SK-N-MC (cell line): ENCODE measurements at regions not wholly inside any gene's neighbourhood (a gene's known extent, or its start where the extent isn't known, plus 50 kb on each side); places are given as distances from the start of the nearest gene placed in this dataset.
"Not testable (repeated sequence)": the region's sequence is repeated elsewhere in the genome, so short reads cannot be mapped to it uniquely, and the experiment has no call there.

Experiments used
- DNase-seq: peaks from one replicate; pipeline ENCODE4 v3.0.0-alpha.2; 2011; ENCODE audit warnings: low read depth, low spot score
- H3K27ac ChIP-seq: fragments of 200-600 bp; sonication (generic); 2 replicates; pipeline ENCODE4 v1.5.1; 2016; ENCODE audit warnings: mixed run types
- H3K36me3 ChIP-seq: fragments of 200-600 bp; sonication (generic); 2 replicates; pipeline ENCODE4 v1.6.1; 2017; ENCODE audit warnings: antibody characterized with exemption, low read length, mixed read lengths; ENCODE audit not compliant: insufficient read depth
- H3K4me3 ChIP-seq: fragments of 200-600 bp; sonication (generic); 2 replicates; pipeline ENCODE4 v1.5.1; 2016
- H3K9ac ChIP-seq: fragments of 200-600 bp; sonication (generic); 2 replicates; pipeline ENCODE4 v1.8.0; 2017; ENCODE audit warnings: mixed run types, mixed read lengths; ENCODE audit not compliant: insufficient read length
- H3K9me3 ChIP-seq: fragments of 200-600 bp; sonication (generic); 2 replicates; pipeline ENCODE4 v1.6.1; 2017; ENCODE audit warnings: low read depth, mild to moderate bottlenecking, antibody characterized with exemption, low read length, moderate library complexity, mixed read lengths

DNA sequence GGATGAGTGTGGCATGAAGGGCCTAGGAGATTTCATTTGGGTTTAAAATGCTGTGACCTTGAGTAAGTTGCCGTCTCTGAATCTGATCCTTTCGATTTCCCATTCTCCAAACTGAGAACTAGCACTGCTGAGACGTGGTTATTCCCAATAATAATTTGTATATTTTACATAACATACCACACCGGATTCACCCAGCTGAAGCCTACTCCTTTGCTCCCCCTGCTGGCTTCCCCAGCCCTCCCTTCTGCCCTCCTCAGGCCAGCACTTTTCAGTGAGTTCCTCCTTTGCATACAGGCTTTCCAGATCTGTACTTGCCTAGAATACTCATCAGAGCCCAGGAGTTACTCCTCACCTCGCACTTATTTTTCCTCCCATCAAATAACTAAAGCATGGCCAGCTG, 255.1 kb downstream of the OR4F29 start:
- H3K4me3 ChIP-seq, H3K27ac ChIP-seq, H3K9ac ChIP-seq, H3K9me3 ChIP-seq, H3K36me3 ChIP-seq, DNase-seq: not testable (repeated sequence)

DNA sequence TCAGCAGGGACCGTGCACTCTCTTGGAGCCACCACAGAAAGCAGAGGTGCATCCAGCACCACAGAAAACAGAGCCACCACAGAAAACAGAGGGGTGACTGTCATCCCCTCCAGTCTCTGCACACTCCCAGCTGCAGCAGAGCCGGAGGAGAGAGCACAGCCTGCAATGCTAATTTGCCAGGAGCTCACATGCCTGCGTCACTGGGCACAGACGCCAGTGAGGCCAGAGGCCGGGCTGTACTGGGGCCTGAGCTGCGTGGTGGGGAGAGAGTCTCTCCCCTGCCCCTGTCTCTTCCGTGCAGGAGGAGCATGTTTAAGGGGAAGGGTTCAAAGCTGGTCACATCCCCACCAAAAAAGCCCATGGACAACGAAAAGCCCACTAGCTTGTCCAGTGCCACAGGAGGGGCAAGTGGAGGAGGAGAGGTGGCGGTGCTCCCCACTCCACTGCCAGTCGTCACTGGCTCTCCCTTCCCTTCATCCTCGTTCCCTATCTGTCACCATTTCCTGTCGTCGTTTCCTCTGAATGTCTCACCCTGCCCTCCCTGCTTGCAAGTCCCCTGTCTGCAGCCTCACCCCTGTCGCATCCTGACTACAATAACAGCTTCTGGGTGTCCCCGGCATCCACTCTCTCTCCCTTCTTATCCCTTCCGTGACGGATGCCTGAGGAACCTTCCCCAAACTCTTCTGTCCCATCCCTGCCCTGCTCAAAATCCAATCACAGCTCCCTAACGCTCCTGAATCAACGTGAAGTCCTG, 260.0 kb downstream of the OR4F29 start:
- DNase-seq, H3K9me3 ChIP-seq, H3K9ac ChIP-seq, H3K4me3 ChIP-seq, H3K36me3 ChIP-seq: not testable (repeated sequence)
- peak overlapping the region; percentile 91; the same call in 1 of the 2 replicates for H3K27ac ChIP-seq

DNA sequence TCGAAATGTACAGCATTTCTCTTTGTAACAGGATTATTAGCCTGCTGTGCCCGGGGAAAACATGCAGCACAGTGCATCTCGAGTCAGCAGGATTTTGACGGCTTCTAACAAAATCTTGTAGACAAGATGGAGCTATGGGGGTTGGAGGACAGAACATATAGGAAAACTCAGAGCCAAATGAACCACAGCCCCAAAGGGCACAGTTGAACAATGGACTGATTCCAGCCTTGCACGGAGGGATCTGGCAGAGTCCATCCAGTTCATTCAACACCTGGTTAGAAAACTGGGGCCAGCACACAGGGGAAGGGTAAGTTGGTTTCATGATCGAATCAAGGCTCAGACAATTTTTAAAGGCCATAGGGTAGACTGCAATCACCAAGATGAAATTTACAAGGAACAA, 260.8 kb downstream of the OR4F29 start:
- Histone ChIP-seq H3K27ac (peak overlapping the region; percentile 91), H3K4me3 (peak overlapping the region; percentile 56; the same call in 1 of the 2 replicates)
- not testable (repeated sequence) for H3K9ac ChIP-seq, H3K9me3 ChIP-seq, DNase-seq, H3K36me3 ChIP-seq

DNA sequence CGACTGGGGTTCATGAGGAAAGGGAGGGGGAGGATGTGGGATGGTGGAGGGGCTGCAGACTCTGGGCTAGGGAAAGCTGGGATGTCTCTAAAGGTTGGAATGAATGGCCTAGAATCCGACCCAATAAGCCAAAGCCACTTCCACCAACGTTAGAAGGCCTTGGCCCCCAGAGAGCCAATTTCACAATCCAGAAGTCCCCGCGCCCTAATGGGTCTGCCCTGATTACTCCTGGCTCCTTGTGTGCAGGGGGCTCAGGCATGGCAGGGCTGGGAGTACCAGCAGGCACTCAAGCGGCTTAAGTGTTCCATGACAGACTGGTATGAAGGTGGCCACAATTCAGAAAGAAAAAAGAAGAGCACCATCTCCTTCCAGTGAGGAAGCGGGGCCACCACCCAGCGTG, 261.6 kb downstream of the OR4F29 start:
- H3K36me3 ChIP-seq, H3K9me3 ChIP-seq, H3K27ac ChIP-seq, H3K4me3 ChIP-seq, H3K9ac ChIP-seq, DNase-seq: not testable (repeated sequence)

DNA sequence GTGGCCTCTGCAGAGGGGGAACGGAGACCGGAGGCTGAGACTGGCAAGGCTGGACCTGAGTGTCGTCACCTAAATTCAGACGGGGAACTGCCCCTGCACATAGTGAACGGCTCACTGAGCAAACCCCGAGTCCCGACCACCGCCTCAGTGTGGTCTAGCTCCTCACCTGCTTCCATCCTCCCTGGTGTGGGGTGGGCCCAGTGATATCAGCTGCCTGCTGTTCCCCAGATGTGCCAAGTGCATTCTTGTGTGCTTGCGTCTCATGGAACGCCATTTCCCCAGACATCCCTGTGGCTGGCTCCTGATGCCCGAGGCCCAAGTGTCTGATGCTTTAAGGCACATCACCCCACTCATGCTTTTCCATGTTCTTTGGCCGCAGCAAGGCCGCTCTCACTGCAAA, 262.2 kb downstream of the OR4F29 start:
- not testable (repeated sequence) for H3K9ac ChIP-seq, H3K9me3 ChIP-seq, H3K27ac ChIP-seq, H3K36me3 ChIP-seq, H3K4me3 ChIP-seq, DNase-seq

DNA sequence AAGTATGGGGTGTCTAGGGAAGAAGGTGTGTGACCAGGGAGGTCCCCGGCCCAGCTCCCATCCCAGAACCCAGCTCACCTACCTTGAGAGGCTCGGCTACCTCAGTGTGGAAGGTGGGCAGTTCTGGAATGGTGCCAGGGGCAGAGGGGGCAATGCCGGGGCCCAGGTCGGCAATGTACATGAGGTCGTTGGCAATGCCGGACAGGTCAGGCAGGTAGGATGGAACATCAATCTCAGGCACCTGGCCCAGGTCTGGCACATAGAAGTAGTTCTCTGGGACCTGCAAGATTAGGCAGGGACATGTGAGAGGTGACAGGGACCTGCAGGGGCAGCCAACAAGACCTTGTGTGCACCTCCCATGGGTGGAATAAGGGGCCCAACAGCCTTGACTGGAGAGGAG, 264.2 kb downstream of the OR4F29 start:
- not testable (repeated sequence) for H3K4me3 ChIP-seq, DNase-seq, H3K27ac ChIP-seq, H3K9ac ChIP-seq, H3K9me3 ChIP-seq, H3K36me3 ChIP-seq

DNA sequence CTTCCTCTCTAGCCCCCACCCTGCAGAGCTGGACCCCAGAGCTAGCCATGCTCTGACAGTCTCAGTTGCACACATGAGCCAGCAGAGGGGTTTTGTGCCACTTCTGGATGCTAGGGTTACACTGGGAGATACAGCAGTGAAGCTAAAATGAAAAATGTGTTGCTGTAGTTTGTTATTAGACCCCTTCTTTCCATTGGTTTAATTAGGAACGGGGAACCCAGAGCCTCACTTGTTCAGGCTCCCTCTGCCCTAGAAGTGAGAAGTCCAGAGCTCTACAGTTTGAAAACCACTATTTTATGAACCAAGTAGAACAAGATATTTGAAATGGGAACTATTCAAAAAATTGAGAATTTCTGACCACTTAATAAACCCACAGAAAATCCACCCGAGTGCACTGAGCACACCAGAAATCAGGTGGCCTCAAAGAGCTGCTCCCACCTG, 264.8 kb downstream of the OR4F29 start:
- H3K36me3 ChIP-seq, H3K4me3 ChIP-seq, H3K9me3 ChIP-seq, DNase-seq, H3K9ac ChIP-seq: not testable (repeated sequence)
- peak overlapping the region; percentile 64; the same call in 1 of the 2 replicates for H3K27ac ChIP-seq

DNA sequence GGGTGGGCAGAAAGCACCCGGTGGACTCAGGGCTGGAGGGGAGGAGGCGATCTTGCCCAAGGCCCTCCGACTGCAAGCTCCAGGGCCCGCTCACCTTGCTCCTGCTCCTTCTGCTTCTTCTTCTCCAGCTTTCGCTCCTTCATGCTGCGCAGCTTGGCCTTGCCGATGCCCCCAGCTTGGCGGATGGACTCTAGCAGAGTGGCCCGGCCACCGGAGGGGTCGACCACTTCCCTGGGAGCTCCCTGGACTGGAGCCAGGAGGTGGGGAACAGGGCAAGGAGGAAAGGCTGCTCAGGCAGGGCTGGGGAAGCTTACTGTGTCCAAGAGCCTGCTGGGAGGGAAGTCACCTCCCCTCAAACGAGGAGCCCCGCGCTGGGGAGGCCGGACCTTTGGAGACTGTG, 265.3 kb downstream of the OR4F29 start:
- H3K27ac ChIP-seq, H3K9me3 ChIP-seq, H3K36me3 ChIP-seq, DNase-seq, H3K9ac ChIP-seq, H3K4me3 ChIP-seq: not testable (repeated sequence)

DNA sequence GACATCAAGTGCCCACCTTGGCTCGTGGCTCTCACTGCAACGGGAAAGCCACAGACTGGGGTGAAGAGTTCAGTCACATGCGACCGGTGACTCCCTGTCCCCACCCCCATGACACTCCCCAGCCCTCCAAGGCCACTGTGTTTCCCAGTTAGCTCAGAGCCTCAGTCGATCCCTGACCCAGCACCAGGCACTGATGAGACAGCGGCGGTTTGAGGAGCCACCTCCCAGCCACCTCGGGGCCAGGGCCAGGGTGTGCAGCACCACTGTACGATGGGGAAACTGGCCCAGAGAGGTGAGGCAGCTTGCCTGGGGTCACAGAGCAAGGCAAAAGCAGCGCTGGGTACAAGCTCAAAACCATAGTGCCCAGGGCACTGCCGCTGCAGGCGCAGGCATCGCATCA, 266.0 kb downstream of the OR4F29 start:
- DNase-seq, H3K4me3 ChIP-seq, H3K36me3 ChIP-seq, H3K9ac ChIP-seq, H3K9me3 ChIP-seq, H3K27ac ChIP-seq: not testable (repeated sequence)

DNA sequence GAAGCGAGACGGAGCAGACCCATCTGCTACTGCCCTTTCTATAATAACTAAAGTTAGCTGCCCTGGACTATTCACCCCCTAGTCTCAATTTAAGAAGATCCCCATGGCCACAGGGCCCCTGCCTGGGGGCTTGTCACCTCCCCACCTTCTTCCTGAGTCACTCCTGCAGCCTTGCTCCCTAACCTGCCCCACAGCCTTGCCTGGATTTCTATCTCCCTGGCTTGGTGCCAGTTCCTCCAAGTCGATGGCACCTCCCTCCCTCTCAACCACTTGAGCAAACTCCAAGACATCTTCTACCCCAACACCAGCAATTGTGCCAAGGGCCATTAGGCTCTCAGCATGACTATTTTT, 267.2 kb downstream of the OR4F29 start:
- not testable (repeated sequence) for H3K4me3 ChIP-seq, H3K36me3 ChIP-seq, H3K9ac ChIP-seq, H3K9me3 ChIP-seq, H3K27ac ChIP-seq, DNase-seq

DNA sequence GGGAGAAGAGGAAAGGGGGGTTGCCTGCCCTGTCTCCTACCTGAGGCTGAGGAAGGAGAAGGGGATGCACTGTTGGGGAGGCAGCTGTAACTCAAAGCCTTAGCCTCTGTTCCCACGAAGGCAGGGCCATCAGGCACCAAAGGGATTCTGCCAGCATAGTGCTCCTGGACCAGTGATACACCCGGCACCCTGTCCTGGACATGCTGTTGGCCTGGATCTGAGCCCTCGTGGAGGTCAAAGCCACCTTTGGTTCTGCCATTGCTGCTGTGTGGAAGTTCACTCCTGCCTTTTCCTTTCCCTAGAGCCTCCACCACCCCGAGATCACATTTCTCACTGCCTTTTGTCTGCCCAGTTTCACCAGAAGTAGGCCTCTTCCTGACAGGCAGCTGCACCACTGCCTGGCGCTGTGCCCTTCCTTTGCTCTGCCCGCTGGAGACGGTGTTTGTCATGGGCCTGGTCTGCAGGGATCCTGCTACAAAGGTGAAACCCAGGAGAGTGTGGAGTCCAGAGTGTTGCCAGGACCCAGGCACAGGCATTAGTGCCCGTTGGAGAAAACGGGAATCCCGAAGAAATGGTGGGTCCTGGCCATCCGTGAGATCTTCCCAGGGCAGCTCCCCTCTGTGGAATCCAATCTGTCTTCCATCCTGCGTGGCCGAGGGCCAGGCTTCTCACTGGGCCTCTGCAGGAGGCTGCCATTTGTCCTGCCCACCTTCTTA, 267.7 kb downstream of the OR4F29 start:
- H3K9me3 ChIP-seq, H3K9ac ChIP-seq, H3K4me3 ChIP-seq, DNase-seq, H3K36me3 ChIP-seq, H3K27ac ChIP-seq: not testable (repeated sequence)

DNA sequence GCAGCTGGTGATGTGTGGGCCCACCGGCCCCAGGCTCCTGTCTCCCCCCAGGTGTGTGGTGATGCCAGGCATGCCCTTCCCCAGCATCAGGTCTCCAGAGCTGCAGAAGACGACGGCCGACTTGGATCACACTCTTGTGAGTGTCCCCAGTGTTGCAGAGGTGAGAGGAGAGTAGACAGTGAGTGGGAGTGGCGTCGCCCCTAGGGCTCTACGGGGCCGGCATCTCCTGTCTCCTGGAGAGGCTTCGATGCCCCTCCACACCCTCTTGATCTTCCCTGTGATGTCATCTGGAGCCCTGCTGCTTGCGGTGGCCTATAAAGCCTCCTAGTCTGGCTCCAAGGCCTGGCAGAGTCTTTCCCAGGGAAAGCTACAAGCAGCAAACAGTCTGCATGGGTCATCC, 268.4 kb downstream of the OR4F29 start:
- not testable (repeated sequence) for H3K36me3 ChIP-seq, DNase-seq

DNA sequence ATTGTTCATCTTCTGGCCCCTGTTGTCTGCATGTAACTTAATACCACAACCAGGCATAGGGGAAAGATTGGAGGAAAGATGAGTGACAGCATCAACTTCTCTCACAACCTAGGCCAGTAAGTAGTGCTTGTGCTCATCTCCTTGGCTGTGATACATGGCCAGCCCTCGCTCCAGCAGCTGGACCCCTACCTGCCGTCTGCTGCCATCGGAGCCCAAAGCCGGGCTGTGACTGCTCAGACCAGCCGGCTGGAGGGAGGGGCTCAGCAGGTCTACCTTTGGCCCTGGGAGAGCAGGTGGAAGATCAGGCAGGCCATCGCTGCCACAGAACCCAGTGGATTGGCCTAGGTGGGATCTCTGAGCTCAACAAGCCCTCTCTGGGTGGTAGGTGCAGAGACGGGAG, 268.8 kb downstream of the OR4F29 start:
- not testable (repeated sequence) for H3K9ac ChIP-seq, H3K27ac ChIP-seq, H3K36me3 ChIP-seq, DNase-seq, H3K9me3 ChIP-seq, H3K4me3 ChIP-seq

More for the DNA sequence above, 268.4 kb downstream of the OR4F29 start:
- not testable (repeated sequence) for H3K27ac ChIP-seq, H3K4me3 ChIP-seq, H3K9me3 ChIP-seq, H3K9ac ChIP-seq

DNA sequence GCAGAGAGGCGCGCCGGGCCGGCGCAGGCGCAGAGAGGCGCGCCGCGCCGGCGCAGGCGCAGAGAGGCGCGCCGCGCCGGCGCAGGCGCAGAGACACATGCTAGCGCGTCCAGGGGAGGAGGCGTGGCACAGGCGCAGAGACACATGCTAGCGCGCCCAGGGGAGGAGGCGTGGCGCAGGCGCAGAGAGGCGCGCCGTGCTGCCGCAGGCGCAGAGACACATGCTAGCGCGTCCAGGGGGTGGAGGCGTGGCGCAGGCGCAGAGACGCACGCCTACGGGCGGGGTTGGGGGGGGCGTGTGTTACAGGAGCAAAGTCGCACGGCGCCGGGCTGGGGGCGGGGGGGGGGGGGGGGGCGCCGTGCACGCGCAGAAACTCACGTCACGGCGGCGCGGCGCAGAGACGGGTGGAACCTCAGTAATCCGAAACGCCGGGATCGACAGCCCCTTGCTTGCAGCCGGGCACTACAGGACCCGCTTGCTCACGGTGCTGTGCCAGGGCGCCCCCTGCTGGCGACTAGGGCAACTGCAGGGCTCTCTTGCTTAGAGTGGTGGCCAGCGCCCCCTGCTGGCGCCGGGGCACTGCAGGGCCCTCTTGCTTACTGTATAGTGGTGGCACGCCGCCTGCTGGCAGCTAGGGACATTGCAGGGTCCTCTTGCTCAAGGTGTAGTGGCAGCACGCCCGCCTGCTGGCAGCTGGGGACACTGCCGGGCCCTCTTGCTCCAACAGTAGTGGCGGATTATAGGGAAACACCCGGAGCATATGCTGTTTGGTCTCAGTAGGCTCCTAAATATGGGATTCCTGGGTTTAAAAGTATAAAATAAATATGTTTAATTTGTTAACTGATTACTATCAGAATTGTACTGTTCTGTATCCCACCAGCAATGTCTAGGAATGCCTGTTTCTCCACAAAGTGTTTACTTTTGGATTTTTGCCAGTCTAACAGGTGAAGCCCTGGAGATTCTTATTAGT, 269.9 kb downstream of the OR4F29 start:
- H3K9ac ChIP-seq, H3K36me3 ChIP-seq, H3K9me3 ChIP-seq, H3K4me3 ChIP-seq, H3K27ac ChIP-seq, DNase-seq: not testable (repeated sequence)
